ENCODE measurements at regions not wholly inside any gene's neighbourhood (a gene's known extent, or its start where the extent isn't known, plus 50 kb on each side); places are given as distances from the start of the nearest gene placed in this dataset.

- TF ChIP-seq CTCF (conservative IDR thresholded peaks at IDR 0.05 in 1 of 2, IDR thresholded peaks at IDR 0.05 in 1 of 2; ENCODE audit: extremely low read depth in 1 of 2, insufficient read depth in 1 of 2, low read depth in 1 of 2, low read length in 2 of 2) = no peak
- no peak for TF ChIP-seq EZH2 (IDR thresholded peaks at IDR 0.05; ENCODE audit: borderline replicate concordance, low read length)
Measured at GRCh38 chr4:60863442-60863841, 336.7 kb upstream of the ADGRL3 start.

All from mammary epithelial cell (primary cell).